ENCODE measurements at regions not wholly inside any gene's neighbourhood (a gene's known extent, or its start where the extent isn't known, plus 50 kb on each side); places are given as distances from the start of the nearest gene placed in this dataset.

- CTCF ChIA-PET, result no interaction called here
- POLR2A ChIA-PET, result no interaction called here
- no peak for DNase-seq (ENCODE audit: extremely low spot score)
These were observed 108.5 kb upstream of the C14orf180 start for GRCh38 chr14:104471114-104471513.

GRCh38 chr14:104472073-104472472 lies 107.5 kb upstream of the C14orf180 start:
- ChIA-PET CTCF (interaction anchor here (1.2 kb wide), 1 partner anchor 65 kb away, joined by 3 read pairs; no protein-coding TSS in a partner anchor), POLR2A (no interaction called here)
- TF ChIP-seq L3MBTL2 (conservative IDR thresholded peaks at IDR 0.05), result no peak
- no peak for TF ChIP-seq ZNF384 (IDR thresholded peaks at IDR 0.05)
- TF ChIP-seq BHLHE40 (IDR thresholded peaks at IDR 0.05; ENCODE audit: borderline replicate concordance), result no peak
- TF ChIP-seq FOXM1 (IDR thresholded peaks at IDR 0.05; ENCODE audit: borderline replicate concordance), result no peak
- no peak for TF ChIP-seq HDGF (IDR thresholded peaks at IDR 0.05; ENCODE audit: borderline replicate concordance)
- TF ChIP-seq CTBP1 (IDR thresholded peaks at IDR 0.05; ENCODE audit: borderline replicate concordance), result no peak
- TF ChIP-seq SP1 (IDR thresholded peaks at IDR 0.05), result no peak
- no peak for TF ChIP-seq ELF4 (IDR thresholded peaks at IDR 0.05)
- TF ChIP-seq LEF1 (IDR thresholded peaks at IDR 0.05; ENCODE audit: borderline replicate concordance), result no peak
- no peak for DNase-seq (ENCODE audit: extremely low spot score)

More at GRCh38 chr14:104471114-104471513, 108.5 kb upstream of the C14orf180 start:
- TF ChIP-seq FOXM1 (IDR thresholded peaks at IDR 0.05; ENCODE audit: borderline replicate concordance) (no peak), TARDBP (IDR thresholded peaks at IDR 0.05) (no peak), CTBP1 (IDR thresholded peaks at IDR 0.05; ENCODE audit: borderline replicate concordance) (no peak), FOXA1 (IDR thresholded peaks at IDR 0.05) (no peak), SP1 (IDR thresholded peaks at IDR 0.05) (no peak), NFRKB (IDR thresholded peaks at IDR 0.05) (no peak), FOXK2 (IDR thresholded peaks at IDR 0.05) (no peak), LEF1 (IDR thresholded peaks at IDR 0.05; ENCODE audit: borderline replicate concordance) (no peak), HDGF (IDR thresholded peaks at IDR 0.05; ENCODE audit: borderline replicate concordance) (no peak), ARNT (IDR thresholded peaks at IDR 0.05) (no peak), L3MBTL2 (conservative IDR thresholded peaks at IDR 0.05) (no peak), PKNOX1 (IDR thresholded peaks at IDR 0.05) (no peak), ZNF384 (IDR thresholded peaks at IDR 0.05) (no peak), SUZ12 (IDR thresholded peaks at IDR 0.05) (no peak), ELF4 (IDR thresholded peaks at IDR 0.05) (no peak), BHLHE40 (IDR thresholded peaks at IDR 0.05; ENCODE audit: borderline replicate concordance) (no peak)

GRCh38 chr14:104472536-104473243 lies 106.9 kb upstream of the C14orf180 start:
- TF ChIP-seq FOXM1 (IDR thresholded peaks at IDR 0.05; ENCODE audit: borderline replicate concordance), result no peak
- TF ChIP-seq ZNF384 (IDR thresholded peaks at IDR 0.05), result no peak
- no peak for TF ChIP-seq LEF1 (IDR thresholded peaks at IDR 0.05; ENCODE audit: borderline replicate concordance)
- TF ChIP-seq TARDBP (IDR thresholded peaks at IDR 0.05), result no peak
- no peak for TF ChIP-seq PKNOX1 (IDR thresholded peaks at IDR 0.05)
- no peak for TF ChIP-seq ELF4 (IDR thresholded peaks at IDR 0.05)
- no peak for TF ChIP-seq CTBP1 (IDR thresholded peaks at IDR 0.05; ENCODE audit: borderline replicate concordance)
- no peak for TF ChIP-seq NFRKB (IDR thresholded peaks at IDR 0.05)
- no peak for TF ChIP-seq FOXA1 (IDR thresholded peaks at IDR 0.05)
- no peak for TF ChIP-seq L3MBTL2 (conservative IDR thresholded peaks at IDR 0.05)
- no peak for TF ChIP-seq ARNT (IDR thresholded peaks at IDR 0.05)
- TF ChIP-seq FOXK2 (IDR thresholded peaks at IDR 0.05), result no peak
- TF ChIP-seq HDGF (IDR thresholded peaks at IDR 0.05; ENCODE audit: borderline replicate concordance), result no peak
- no peak for TF ChIP-seq BHLHE40 (IDR thresholded peaks at IDR 0.05; ENCODE audit: borderline replicate concordance)
- no peak for TF ChIP-seq SP1 (IDR thresholded peaks at IDR 0.05)
- POLR2A ChIA-PET, result no interaction called here
- DNase-seq (ENCODE audit: extremely low spot score), result no peak
- CTCF ChIA-PET, result interaction anchor here (1.2 kb wide), 1 partner anchor 65 kb away, joined by 3 read pairs; no protein-coding TSS in a partner anchor

DNA sequence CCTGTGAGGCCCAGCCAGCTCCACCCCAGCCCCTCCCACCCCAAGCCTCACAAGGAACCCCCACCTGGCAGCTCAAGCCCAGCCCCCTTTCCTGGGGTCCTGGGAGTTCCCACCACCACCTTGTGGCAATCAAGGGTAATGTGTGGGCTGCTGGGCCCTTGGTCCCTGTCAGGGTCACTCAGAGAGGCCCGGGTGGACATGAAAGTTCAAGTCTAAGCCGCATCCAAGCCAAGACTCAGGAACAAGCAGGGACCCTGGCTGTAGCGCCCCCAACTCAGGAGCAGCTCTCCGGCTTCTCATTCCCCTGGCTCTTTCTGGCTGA lies 106.4 kb upstream of the C14orf180 start:
- CTCF ChIA-PET, result no interaction called here
- TF ChIP-seq ELF4 (IDR thresholded peaks at IDR 0.05) (no peak), L3MBTL2 (conservative IDR thresholded peaks at IDR 0.05) (no peak), FOXK2 (IDR thresholded peaks at IDR 0.05) (no peak), FOXA1 (IDR thresholded peaks at IDR 0.05) (no peak), PKNOX1 (IDR thresholded peaks at IDR 0.05) (no peak), HDGF (IDR thresholded peaks at IDR 0.05; ENCODE audit: borderline replicate concordance) (no peak), NFRKB (IDR thresholded peaks at IDR 0.05) (no peak), CTBP1 (IDR thresholded peaks at IDR 0.05; ENCODE audit: borderline replicate concordance) (no peak), LEF1 (IDR thresholded peaks at IDR 0.05; ENCODE audit: borderline replicate concordance) (no peak), ZNF384 (IDR thresholded peaks at IDR 0.05) (no peak), SP1 (IDR thresholded peaks at IDR 0.05) (no peak), FOXM1 (IDR thresholded peaks at IDR 0.05; ENCODE audit: borderline replicate concordance) (no peak), TARDBP (IDR thresholded peaks at IDR 0.05) (no peak), ARNT (IDR thresholded peaks at IDR 0.05) (no peak), SUZ12 (IDR thresholded peaks at IDR 0.05) (no peak), BHLHE40 (IDR thresholded peaks at IDR 0.05; ENCODE audit: borderline replicate concordance) (no peak)
- no peak for DNase-seq (ENCODE audit: extremely low spot score)
- POLR2A ChIA-PET, result no interaction called here

DNA sequence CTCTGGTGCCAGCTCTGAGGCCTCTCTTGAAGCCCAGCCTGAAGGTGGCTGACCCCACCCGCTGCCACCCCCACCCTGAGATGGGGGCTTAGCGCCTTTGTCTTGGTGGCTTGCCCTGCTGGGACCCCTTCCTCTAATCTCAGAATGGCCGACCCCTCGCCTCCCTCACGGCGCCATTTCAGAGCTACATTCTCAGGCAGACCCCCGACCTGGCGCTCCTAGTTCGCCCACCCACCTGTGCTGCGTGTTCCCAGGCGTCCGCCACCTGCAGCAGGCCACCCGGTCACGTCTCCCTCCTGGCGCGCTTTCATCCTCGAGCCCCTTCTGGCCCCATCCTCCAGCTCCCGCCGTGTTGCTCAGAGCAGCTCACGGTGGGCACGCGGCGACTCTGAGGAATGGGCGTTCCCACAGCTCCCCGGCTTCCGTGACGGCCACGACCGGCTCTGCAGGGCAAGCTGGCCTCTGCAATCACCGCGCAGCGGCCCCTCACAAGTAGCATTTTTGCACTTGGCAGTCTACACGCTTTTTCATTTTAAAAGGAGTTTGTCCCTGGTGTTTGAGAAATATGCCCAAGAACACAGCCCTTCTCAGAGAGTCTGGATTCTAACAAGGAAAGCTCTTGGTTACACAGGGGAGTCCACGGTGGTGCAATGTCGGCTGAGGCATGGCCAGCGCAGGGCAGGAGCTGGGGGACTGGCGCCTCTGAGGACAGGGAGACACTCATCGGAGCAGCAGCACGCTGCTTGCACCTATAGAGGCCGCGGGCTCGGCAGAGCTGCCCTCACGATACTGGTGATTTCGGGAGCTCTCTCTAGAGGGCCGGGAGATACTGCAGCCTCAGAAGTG lies 105.7 kb upstream of the C14orf180 start:
- CTCF ChIA-PET, result interaction anchor here (0.7 kb wide), 1 partner anchor 75 kb away, joined by 3 read pairs; no protein-coding TSS in a partner anchor

More for the DNA sequence above, 105.7 kb upstream of the C14orf180 start:
- no peak for DNase-seq (ENCODE audit: extremely low spot score)
- TF ChIP-seq FOXK2 (IDR thresholded peaks at IDR 0.05) (no peak), NFRKB (IDR thresholded peaks at IDR 0.05) (no peak), BHLHE40 (IDR thresholded peaks at IDR 0.05; ENCODE audit: borderline replicate concordance) (no peak), HDGF (IDR thresholded peaks at IDR 0.05; ENCODE audit: borderline replicate concordance) (no peak), L3MBTL2 (conservative IDR thresholded peaks at IDR 0.05) (no peak), ELF4 (IDR thresholded peaks at IDR 0.05) (no peak), TARDBP (IDR thresholded peaks at IDR 0.05) (no peak), LEF1 (IDR thresholded peaks at IDR 0.05; ENCODE audit: borderline replicate concordance) (no peak), FOXM1 (IDR thresholded peaks at IDR 0.05; ENCODE audit: borderline replicate concordance) (no peak), ARNT (IDR thresholded peaks at IDR 0.05) (no peak), CTBP1 (IDR thresholded peaks at IDR 0.05; ENCODE audit: borderline replicate concordance) (no peak), PKNOX1 (IDR thresholded peaks at IDR 0.05) (no peak), SUZ12 (IDR thresholded peaks at IDR 0.05) (no peak)
- POLR2A ChIA-PET, result no interaction called here

Data from HEK293T (cell line).